H1 (cell line): ENCODE measurements at regions not wholly inside any gene's neighbourhood (a gene's known extent, or its start where the extent isn't known, plus 50 kb on each side); places are given as distances from the start of the nearest gene placed in this dataset.
A peak's percentile ranks its signal among the peaks of the same experiment; 100 is the strongest.

ENCODE experiments used
- CTCF ChIA-PET: fragments of 300-600 bp; sonication (Branson Sonifier 250); formaldehyde crosslinking; loops from one replicate; lab custom pipeline; 2021; ENCODE audit not compliant: partially characterized antibody; lab: Charles Lee
- POLR2A ChIA-PET: fragments of 300-600 bp; sonication (Branson Sonifier 250); formaldehyde crosslinking; loops from one replicate; lab custom pipeline; 2021; ENCODE audit warnings: inconsistent platforms; ENCODE audit not compliant: partially characterized antibody; lab: Charles Lee
- DNase-seq, 2 experiments: peaks; one replicate each; pipeline versions ENCODE4 v3.0.0 to v3.0.0-alpha.2; 2010 to 2022; ENCODE audit warnings: low spot score in 2 of 2, low read depth in 1 of 2, mixed read lengths in 1 of 2
- FAIRE-seq: peaks from 2 replicates; lab custom pipeline; 2011; peaks lifted over from hg19 to GRCh38; lab: Jason Lieb, UNC
- H2AFZ ChIP-seq: 2 replicates; pipeline ENCODE4 v1.8.1; 2012; ENCODE audit warnings: low read length, inconsistent platforms
- H2AK5ac ChIP-seq: 2 replicates; pipeline ENCODE4 v1.6.1; 2013; ENCODE audit warnings: low read depth, low read length
- H2BK120ac ChIP-seq: replicated peaks from 2 replicates; pipeline ENCODE3; 2013; ENCODE audit warnings: low read depth, low read length, inconsistent platforms
- H2BK12ac ChIP-seq: 2 replicates; pipeline ENCODE4 v1.6.1; 2013; ENCODE audit warnings: low read depth, low read length
- H2BK15ac ChIP-seq: 2 replicates; pipeline ENCODE4 v1.6.1; 2013; ENCODE audit warnings: low read length
- H2BK20ac ChIP-seq: 2 replicates; pipeline ENCODE4 v1.6.1; 2013; ENCODE audit warnings: low read length
- H2BK5ac ChIP-seq: 2 replicates; pipeline ENCODE4 v1.6.1; 2013; ENCODE audit warnings: low read depth, low read length
- H3K14ac ChIP-seq: 2 replicates; pipeline ENCODE4 v1.6.1; 2013; ENCODE audit warnings: inconsistent platforms; ENCODE audit not compliant: insufficient read length
- H3K18ac ChIP-seq: 2 replicates; pipeline ENCODE4 v1.6.1; 2013; ENCODE audit warnings: low read length; ENCODE audit errors: extremely low read depth
- H3K23ac ChIP-seq: 2 replicates; pipeline ENCODE4 v1.6.1; 2013; ENCODE audit warnings: inconsistent platforms; ENCODE audit not compliant: insufficient read length
- H3K23me2 ChIP-seq: 2 replicates; pipeline ENCODE4 v1.6.1; 2013; ENCODE audit warnings: low read depth, low read length
- H3K27ac ChIP-seq: 2 replicates; pipeline ENCODE4 v1.6.1; 2011; ENCODE audit warnings: low read depth, low read length, inconsistent platforms
- H3K27me3 ChIP-seq, 4 experiments: replicated peaks in 1 of 4; 1 replicate in 1 of 4; 2 replicates in 3 of 4; pipeline versions ENCODE4 v1.6.1 to v1.8.1; 2011 to 2013; ENCODE audit warnings: low read length in 3 of 4, mild to moderate bottlenecking in 3 of 4, inconsistent platforms in 2 of 4, mixed read lengths in 2 of 4, moderate library complexity in 1 of 4; ENCODE audit not compliant: control insufficient read depth in 3 of 4, insufficient read depth in 3 of 4; ENCODE audit errors: extremely low read depth in 1 of 4
- H3K36me3 ChIP-seq, 4 experiments: 2 replicates each; pipeline versions ENCODE4 v1.6.1 to v1.8.1; 2011 to 2013; ENCODE audit warnings: mild to moderate bottlenecking in 4 of 4, low read length in 3 of 4, moderate library complexity in 2 of 4, control low read depth in 1 of 4, inconsistent platforms in 1 of 4; ENCODE audit not compliant: insufficient read depth in 4 of 4, control insufficient read depth in 2 of 4
- H3K4ac ChIP-seq: replicated peaks from 2 replicates; pipeline ENCODE3; 2013; ENCODE audit warnings: low read length, low read depth, mixed read lengths, inconsistent platforms; ENCODE audit not compliant: insufficient read length
- H3K4me1 ChIP-seq, 4 experiments: replicated peaks in 1 of 4; 1 replicate in 1 of 4; 2 replicates in 3 of 4; pipeline versions ENCODE4 v1.6.1 to v1.8.1; 2011 to 2013; ENCODE audit warnings: low read length in 3 of 4, inconsistent platforms in 2 of 4, mixed read lengths in 1 of 4; ENCODE audit not compliant: insufficient read depth in 4 of 4, control insufficient read depth in 3 of 4
- H3K4me2 ChIP-seq, 2 experiments: 2 replicates each; pipeline versions ENCODE4 v1.6.1 to v1.8.1; 2011 to 2013; ENCODE audit warnings: low read depth in 2 of 2, low read length in 2 of 2, control low read depth in 1 of 2, inconsistent platforms in 1 of 2, mild to moderate bottlenecking in 1 of 2; ENCODE audit not compliant: insufficient read depth in 1 of 2
- H3K4me3 ChIP-seq, 4 experiments: fragments of 200-600, 300-600 bp in 1 of 4; sonication (generic), shearing (Covaris generic), sonication (Bioruptor Twin) in 1 of 4; 2 replicates each; pipeline versions ENCODE4 v1.5.1 to v1.8.1; 2011 to 2016; ENCODE audit warnings: low read length in 4 of 4, low read depth in 3 of 4, control low read depth in 2 of 4, inconsistent platforms in 2 of 4, mild to moderate bottlenecking in 2 of 4, mixed read lengths in 1 of 4, moderate library complexity in 1 of 4; ENCODE audit not compliant: insufficient read depth in 2 of 4; ENCODE audit errors: extremely low read depth in 1 of 4
- H3K56ac ChIP-seq: replicated peaks from 2 replicates; pipeline ENCODE3; 2013; ENCODE audit warnings: low read depth, mild to moderate bottlenecking, mixed read lengths, low read length, inconsistent platforms; ENCODE audit not compliant: insufficient read length
- H3K79me1 ChIP-seq: 2 replicates; pipeline ENCODE4 v1.6.1; 2013; ENCODE audit warnings: low read depth, low read length, control low read depth
- H3K79me2 ChIP-seq, 2 experiments: 2 replicates each; pipeline versions ENCODE4 v1.6.1 to v1.8.1; 2012 to 2013; ENCODE audit warnings: low read length in 2 of 2, mild to moderate bottlenecking in 2 of 2, inconsistent platforms in 1 of 2; ENCODE audit not compliant: insufficient read depth in 2 of 2, control insufficient read depth in 1 of 2
- H3K9ac ChIP-seq, 4 experiments: replicated peaks in 1 of 4; 1 replicate in 1 of 4; 2 replicates in 3 of 4; pipeline versions ENCODE4 v1.6.1 to v1.8.1; 2011 to 2013; ENCODE audit warnings: low read depth in 3 of 4, low read length in 3 of 4, control low read depth in 2 of 4, mild to moderate bottlenecking in 2 of 4, moderate library complexity in 2 of 4, inconsistent platforms in 1 of 4; ENCODE audit errors: extremely low read depth in 1 of 4
- H3K9me3 ChIP-seq, 2 experiments: 2 replicates each; pipeline versions ENCODE4 v1.6.1 to v1.8.1; 2012 to 2013; ENCODE audit warnings: mild to moderate bottlenecking in 2 of 2, moderate library complexity in 2 of 2, control low read depth in 1 of 2, inconsistent platforms in 1 of 2, low read depth in 1 of 2, low read length in 1 of 2, mixed read lengths in 1 of 2; ENCODE audit not compliant: insufficient read depth in 2 of 2
- H4K20me1 ChIP-seq, 2 experiments: replicated peaks in 1 of 2; 2 replicates each; pipeline versions ENCODE3 to v1.8.1; 2011 to 2013; ENCODE audit warnings: inconsistent platforms in 2 of 2, low read length in 2 of 2, mild to moderate bottlenecking in 1 of 2; ENCODE audit not compliant: insufficient read depth in 2 of 2, control insufficient read depth in 1 of 2
- H4K5ac ChIP-seq: 2 replicates; pipeline ENCODE4 v1.6.1; 2013; ENCODE audit warnings: low read length, low read depth, mixed read lengths, inconsistent platforms; ENCODE audit not compliant: insufficient read length
- H4K8ac ChIP-seq: 2 replicates; pipeline ENCODE4 v1.8.0; 2013; ENCODE audit warnings: mild to moderate bottlenecking, moderate library complexity, low read length, inconsistent platforms; ENCODE audit not compliant: insufficient read depth; ENCODE audit errors: extremely low read depth
- H4K91ac ChIP-seq: replicated peaks from 2 replicates; pipeline ENCODE3; 2013; ENCODE audit warnings: low read length, mixed read lengths, inconsistent platforms; ENCODE audit not compliant: insufficient read length
- EGR1 ChIP-seq: IDR thresholded peaks from 2 replicates; pipeline ENCODE4 v1.6.1; 2011; ENCODE audit warnings: low read depth, low read length, borderline replicate concordance
- JUN ChIP-seq: IDR thresholded peaks from 2 replicates; pipeline ENCODE4 v1.6.1; 2011; ENCODE audit warnings: low read depth, mild to moderate bottlenecking, improper control_type of control experiment, low read length
- MAFK ChIP-seq: IDR thresholded peaks from 2 replicates; pipeline ENCODE4 v1.6.1; 2012; ENCODE audit warnings: low read depth, mild to moderate bottlenecking, improper control_type of control experiment, low read length
- NRF1 ChIP-seq: IDR thresholded peaks from 2 replicates; pipeline ENCODE4 v1.6.1; 2011; ENCODE audit warnings: mild to moderate bottlenecking, low read depth, low read length, improper control_type of control experiment
- SIX5 ChIP-seq: IDR thresholded peaks from 2 replicates; pipeline ENCODE4 v1.6.1; 2011; ENCODE audit warnings: mild to moderate bottlenecking, low read depth, low read length
- TAF7 ChIP-seq: optimal IDR thresholded peaks from 2 replicates; pipeline ENCODE3; 2011; ENCODE audit warnings: low read depth, mild to moderate bottlenecking, inconsistent platforms, low read length, moderate library complexity, borderline replicate concordance
- WGBS, 2 experiments: shearing (Covaris generic) in 1 of 2; methylation state at CpG; one replicate each; pipeline versions ENCODE4 v1.1.6 to v1.1.7; 2013 to 2015; ENCODE audit warnings: low lambda C conversion rate in 2 of 2, mixed read lengths in 2 of 2, inconsistent platforms in 1 of 2, low coverage in 1 of 2, missing lambda C conversion rate in 1 of 2; ENCODE audit not compliant: insufficient replicate concordance in 2 of 2, insufficient coverage in 1 of 2, insufficient read length in 1 of 2; ENCODE audit errors: extremely low coverage in 1 of 2, missing lambda C conversion rate in 1 of 2; 5-methylcytosine and 5-hydroxymethylcytosine counted together
- TF ChIP-seq, protein P1 (sequence below): IDR thresholded peaks from 2 replicates; pipeline ENCODE4 v1.6.1; 2011; ENCODE audit warnings: low read depth, mild to moderate bottlenecking, low read length; ENCODE audit not compliant: insufficient read depth

DNA sequence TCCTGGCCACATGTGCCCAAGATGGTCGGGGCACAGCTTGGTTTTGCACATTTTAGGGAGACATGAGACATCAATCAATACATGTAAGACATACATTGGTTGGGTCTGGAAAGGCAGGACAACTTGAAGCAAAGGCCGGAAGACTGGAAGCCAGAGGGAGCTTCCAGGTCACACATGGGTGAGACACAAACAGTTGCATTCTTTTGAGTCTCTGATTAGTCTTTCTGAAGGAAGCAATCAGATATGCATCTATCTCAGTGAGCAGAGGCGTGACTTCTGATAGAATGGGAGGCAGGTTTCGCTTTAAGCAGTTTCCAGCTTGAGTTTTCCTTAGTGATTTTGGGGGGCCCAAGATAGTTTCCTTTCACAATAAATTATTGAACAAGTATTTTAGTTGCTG lies 172.5 kb downstream of the RASEF start:
- 94% methylated on average over 4 of the region's 4 CpGs; no CpG with 5 or more reads in 1 of the 2 experiments for WGBS, 2 experiments
- Histone ChIP-seq H3K23me2 (no peaks in the 10 kb centered on the region; the same call in 1 of the 2 replicates), H3K14ac (no peak overlapping the region), H3K4ac (peak overlapping the region; percentile 3), H2BK5ac (peak overlapping the region; percentile 88; the same call in 1 of the 2 replicates), H3K4me1 (peaks cover 0 to 8% (median 1%) of the 10 kb centered on the region in 4 experiments; a peak in 2 of 7 replicates), H4K91ac (peak overlapping the region; percentile 94), H4K8ac (no peak overlapping the region), H2BK12ac (peak overlapping the region; percentile 99; the same call in 1 of the 2 replicates), H4K20me1 (no peaks in the 10 kb centered on the region), H2BK15ac (no peak overlapping the region), H3K18ac (peak overlapping the region; percentile 81), H3K4me3 (no peak overlapping the region), H3K79me2 (no peaks in the 10 kb centered on the region), H2BK120ac (peak overlapping the region; percentile 47), H3K9me3 (0 out of 4 replicates have a peak, but pooled peaks cover 0 to 3% of the 10 kb centered on the region in 2 experiments), H3K56ac (no peak overlapping the region), H3K4me2 (peak overlapping the region in 1 of 2 experiments; percentile 11; a peak in 1 of 4 replicates), H2AFZ (no peak overlapping the region), H3K27ac (no peak overlapping the region), H3K36me3 (peaks cover 0 to 21% (median 0%) of the 10 kb centered on the region in 4 experiments; a peak in 4 of 8 replicates), H3K27me3 (no peaks in the 10 kb centered on the region), H3K79me1 (no peaks in the 10 kb centered on the region; the same call in 1 of the 2 replicates), H3K23ac (no peak overlapping the region), H4K5ac (no peak overlapping the region), H3K9ac (no peak overlapping the region), H2AK5ac (0 out of 2 replicates have a peak overlapping the region, but pooled peaks have one; percentile 80), H2BK20ac (peak overlapping the region; percentile 87; the same call in 1 of the 2 replicates)
- ChIA-PET POLR2A (no interaction called here), CTCF (interaction anchor here (0.6 kb wide), 1 partner anchor 418 kb away, joined by 3 read pairs; no protein-coding TSS in a partner anchor)
- FAIRE-seq (no peak), DNase-seq (no peak)
- TF ChIP-seq MAFK (no peak), JUN (no peak), SIX5 (no peak), EGR1 (no peak), TAF7 (no peak), NRF1 (no peak)
- TF ChIP-seq, protein P1, sequence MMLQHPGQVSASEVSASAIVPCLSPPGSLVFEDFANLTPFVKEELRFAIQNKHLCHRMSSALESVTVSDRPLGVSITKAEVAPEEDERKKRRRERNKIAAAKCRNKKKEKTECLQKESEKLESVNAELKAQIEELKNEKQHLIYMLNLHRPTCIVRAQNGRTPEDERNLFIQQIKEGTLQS: no peak
